GM10266 (cell line): ENCODE measurements at regions not wholly inside any gene's neighbourhood (a gene's known extent, or its start where the extent isn't known, plus 50 kb on each side); places are given as distances from the start of the nearest gene placed in this dataset.
A peak's percentile ranks its signal among the peaks of the same experiment; 100 is the strongest.

Experiments used
- DNase-seq: peaks from one replicate; pipeline ENCODE4 v3.0.0; 2012; ENCODE audit errors: extremely low spot score
- TF ChIP-seq, protein P1 (sequence below): IDR thresholded peaks from 2 replicates; pipeline ENCODE4 v1.5.1; 2012; ENCODE audit warnings: mild to moderate bottlenecking, low read depth; ENCODE audit not compliant: control insufficient read depth, insufficient read depth; ENCODE audit errors: missing control alignments

DNA sequence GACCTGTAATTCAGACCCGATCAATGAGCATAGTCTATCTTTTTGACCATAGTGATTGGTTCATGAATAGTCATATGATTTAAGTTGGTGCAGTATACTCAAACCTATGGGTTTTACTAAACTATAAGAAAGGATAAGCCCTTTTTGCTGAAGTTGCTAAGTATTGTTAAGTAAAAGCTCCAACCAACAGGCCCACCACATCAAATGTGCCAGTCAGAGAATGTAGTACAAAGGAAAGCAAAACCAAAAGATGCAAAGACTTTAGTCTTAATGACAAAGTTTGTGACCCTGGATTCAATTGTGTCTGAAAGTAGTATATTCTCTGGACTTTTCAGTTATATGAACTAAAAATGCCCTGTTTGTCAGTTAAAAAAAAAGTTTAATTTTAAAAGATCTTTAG is 208.1 kb upstream of the TET2 start:
- no peak for DNase-seq
- TF ChIP-seq, protein P1, sequence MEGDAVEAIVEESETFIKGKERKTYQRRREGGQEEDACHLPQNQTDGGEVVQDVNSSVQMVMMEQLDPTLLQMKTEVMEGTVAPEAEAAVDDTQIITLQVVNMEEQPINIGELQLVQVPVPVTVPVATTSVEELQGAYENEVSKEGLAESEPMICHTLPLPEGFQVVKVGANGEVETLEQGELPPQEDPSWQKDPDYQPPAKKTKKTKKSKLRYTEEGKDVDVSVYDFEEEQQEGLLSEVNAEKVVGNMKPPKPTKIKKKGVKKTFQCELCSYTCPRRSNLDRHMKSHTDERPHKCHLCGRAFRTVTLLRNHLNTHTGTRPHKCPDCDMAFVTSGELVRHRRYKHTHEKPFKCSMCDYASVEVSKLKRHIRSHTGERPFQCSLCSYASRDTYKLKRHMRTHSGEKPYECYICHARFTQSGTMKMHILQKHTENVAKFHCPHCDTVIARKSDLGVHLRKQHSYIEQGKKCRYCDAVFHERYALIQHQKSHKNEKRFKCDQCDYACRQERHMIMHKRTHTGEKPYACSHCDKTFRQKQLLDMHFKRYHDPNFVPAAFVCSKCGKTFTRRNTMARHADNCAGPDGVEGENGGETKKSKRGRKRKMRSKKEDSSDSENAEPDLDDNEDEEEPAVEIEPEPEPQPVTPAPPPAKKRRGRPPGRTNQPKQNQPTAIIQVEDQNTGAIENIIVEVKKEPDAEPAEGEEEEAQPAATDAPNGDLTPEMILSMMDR, result no peak

DNA sequence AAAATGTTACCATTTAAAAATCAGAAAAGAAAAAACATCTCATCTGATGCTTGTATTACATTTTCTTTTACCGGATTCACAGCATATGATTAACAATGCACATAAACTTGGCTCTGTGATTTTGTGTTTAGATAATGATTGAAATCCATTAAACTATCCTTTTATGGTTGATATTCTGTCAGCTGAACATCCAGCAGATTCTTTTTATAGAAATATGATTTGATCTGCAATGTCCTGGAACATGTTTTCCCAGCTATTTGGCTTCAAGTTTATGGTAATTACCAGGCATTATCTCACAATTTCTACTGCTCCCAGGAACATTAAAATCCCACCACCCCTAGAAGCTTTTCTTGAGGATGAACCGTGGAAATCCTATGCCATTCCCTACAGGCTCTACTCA is 205.7 kb upstream of the TET2 start:
- TF ChIP-seq, protein P1, result no peak
- DNase-seq, result no peak

DNA sequence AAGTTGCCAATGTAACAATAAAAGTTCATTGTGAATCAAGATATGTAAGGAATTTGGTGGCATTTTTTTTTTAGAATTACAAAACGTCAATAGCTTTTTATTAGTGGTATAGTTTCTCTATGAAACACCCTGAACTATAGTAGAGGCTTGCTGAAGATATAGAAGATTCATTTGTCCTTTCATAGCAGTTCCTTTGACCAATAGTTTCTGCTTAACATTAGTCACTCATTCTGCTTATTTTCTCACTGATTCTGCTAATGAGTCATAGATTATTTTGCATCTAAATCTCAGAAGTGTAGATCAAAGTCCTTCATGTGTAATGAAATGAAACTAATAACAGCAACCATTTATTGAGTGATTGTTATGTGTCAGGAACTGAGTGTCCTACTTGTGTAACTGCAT is 205.0 kb upstream of the TET2 start:
- peak; percentile 5 for DNase-seq
- TF ChIP-seq, protein P1, result no peak

DNA sequence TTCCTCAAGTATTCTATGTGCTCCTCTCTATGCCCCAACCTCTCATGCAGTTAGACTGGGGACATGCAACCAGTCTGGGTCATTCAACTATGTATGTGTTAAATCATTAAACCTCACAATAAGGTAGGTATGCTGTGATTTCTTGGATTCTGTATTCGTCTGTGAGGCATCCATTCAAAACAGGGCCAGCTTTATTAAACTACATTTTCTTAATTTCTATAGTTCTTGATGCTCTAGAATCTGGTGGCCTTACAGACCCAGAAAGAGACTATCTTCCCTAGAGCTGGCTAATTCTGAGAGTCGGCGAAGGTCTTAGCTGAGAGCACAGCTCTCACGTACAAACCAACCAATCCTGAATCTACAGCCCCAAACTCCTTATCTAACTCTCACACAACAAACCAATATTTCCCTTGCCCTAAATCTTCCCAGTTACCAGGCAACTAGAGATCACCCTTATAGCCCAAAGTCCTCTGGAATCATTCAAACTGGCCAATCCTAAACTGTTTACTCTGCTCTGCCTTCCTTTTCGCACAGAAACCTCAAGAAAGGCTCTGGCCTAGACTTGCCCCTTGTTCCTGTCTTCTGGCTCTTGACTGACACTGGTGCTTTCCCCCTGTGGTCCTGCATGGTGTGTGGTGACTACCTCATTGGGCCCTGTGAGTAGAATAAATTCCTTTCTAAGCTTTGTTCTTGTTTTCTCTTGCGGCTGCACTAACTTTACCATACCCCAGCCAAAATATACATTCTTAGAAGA is 203.5 kb upstream of the TET2 start:
- TF ChIP-seq, protein P1, result no peak
- DNase-seq, result peak; percentile 25

DNA sequence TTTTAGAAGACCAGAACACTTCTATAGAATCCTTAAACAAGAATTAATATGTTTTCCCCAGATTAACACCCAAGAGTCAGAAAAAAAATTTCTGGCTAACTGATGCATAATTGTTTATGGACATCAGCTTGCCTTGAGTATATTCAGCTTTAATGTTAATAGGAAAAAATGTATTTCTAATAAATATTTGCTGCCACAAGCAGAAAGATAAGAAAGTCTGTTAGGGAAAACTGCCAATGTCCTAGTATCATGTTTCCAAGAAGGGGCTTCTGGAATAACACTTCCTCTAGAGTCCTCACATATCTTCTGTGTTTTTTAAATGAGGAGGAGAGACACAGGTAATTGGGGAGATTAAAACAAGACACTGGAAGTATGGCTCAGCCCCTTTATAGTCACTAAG is 202.1 kb upstream of the TET2 start:
- TF ChIP-seq, protein P1, result no peak
- no peak for DNase-seq

DNA sequence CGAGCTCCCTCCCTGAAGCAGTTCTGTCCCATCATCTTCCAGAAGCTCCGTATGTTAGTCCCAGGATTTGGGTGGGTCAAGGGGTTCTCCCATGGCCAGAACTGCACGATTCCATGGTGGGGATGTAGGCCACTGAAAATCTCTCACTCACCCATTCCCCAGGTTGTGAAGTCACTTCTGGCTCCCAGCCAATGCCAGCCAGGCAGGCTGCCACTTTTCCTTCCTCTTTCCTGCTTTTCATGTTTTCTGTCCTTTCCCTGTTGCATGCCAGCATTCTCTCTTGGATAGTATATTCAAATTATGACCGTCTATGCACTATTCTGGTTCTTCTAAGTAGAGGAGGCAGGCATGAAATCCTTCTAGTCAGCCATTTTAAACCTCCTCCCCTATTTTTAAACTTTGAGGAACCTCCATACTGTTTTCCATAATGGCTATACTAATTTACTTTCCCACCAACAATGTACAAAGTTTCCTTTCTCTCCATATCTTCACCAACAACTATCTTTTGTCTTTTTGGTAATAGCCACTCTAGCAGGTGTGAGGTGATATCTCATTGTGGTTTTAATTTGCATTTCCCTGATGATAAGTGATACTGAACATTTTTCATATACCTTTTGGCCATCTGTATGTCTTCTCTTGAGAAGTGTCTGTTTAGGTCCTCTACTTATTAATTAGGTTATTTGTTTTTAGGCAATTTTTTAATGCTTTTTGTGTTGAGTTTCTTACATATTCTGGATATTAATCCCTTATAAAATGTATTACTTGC is 182.1 kb upstream of the TET2 start:
- DNase-seq, result no peak
- TF ChIP-seq, protein P1, result no peak
